ENCODE measurements at regions not wholly inside any gene's neighbourhood (a gene's known extent, or its start where the extent isn't known, plus 50 kb on each side); places are given as distances from the start of the nearest gene placed in this dataset.

DNA sequence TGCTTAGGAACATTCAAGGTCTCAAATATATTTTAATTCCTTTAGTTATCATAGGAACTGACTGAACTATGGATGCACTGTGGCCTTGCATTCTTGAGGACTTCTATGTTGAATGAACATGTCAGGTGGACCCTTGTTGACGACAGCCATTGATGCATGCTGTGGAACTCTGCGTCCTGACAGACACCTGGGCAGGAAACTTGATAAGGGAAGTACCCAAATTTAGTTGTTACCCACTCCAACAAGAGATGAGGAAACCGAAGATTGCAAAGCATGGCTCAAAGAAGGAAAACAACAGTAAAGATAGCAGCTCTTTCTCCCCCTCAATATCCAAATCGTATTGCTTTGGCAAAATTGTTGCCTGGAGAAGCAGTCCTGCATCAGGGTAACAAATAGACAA is 540.0 kb upstream of the NR3C2 start:
- Histone ChIP-seq H3K4me3 (ENCODE audit: low read depth, low read length) (no peak overlapping the region), H3K36me3 (ENCODE audit: control insufficient read depth in 2 of 2, insufficient read depth in 1 of 2, low read length in 2 of 2) (no peaks in the 10 kb centered on the region), H3K4me1 (ENCODE audit: control insufficient read depth, insufficient read depth, low read length) (no peaks in the 10 kb centered on the region), H3K27ac (ENCODE audit: extremely low read depth, low read depth, low read length) (no peak overlapping the region), H3K9me3 (ENCODE audit: control insufficient read depth, insufficient read depth, low read depth, low read length) (no peaks in the 10 kb centered on the region)
- TF ChIP-seq ZNF596 (tag by site-specific recombination; IDR thresholded peaks at IDR 0.05) (no peak), ZNF174 (tag by site-specific recombination; IDR thresholded peaks at IDR 0.05) (no peak), ZSCAN23 (tag by site-specific recombination; IDR thresholded peaks at IDR 0.05) (no peak), ZBTB20 (tag by site-specific recombination; IDR thresholded peaks at IDR 0.05) (no peak), KLF7 (tag by site-specific recombination; IDR thresholded peaks at IDR 0.05; ENCODE audit: borderline replicate concordance) (no peak), SALL2 (tag by site-specific recombination; IDR thresholded peaks at IDR 0.05; ENCODE audit: borderline replicate concordance) (no peak), ZNF701 (tag by site-specific recombination; IDR thresholded peaks at IDR 0.05) (no peak)
- TF ChIP-seq, protein P1, sequence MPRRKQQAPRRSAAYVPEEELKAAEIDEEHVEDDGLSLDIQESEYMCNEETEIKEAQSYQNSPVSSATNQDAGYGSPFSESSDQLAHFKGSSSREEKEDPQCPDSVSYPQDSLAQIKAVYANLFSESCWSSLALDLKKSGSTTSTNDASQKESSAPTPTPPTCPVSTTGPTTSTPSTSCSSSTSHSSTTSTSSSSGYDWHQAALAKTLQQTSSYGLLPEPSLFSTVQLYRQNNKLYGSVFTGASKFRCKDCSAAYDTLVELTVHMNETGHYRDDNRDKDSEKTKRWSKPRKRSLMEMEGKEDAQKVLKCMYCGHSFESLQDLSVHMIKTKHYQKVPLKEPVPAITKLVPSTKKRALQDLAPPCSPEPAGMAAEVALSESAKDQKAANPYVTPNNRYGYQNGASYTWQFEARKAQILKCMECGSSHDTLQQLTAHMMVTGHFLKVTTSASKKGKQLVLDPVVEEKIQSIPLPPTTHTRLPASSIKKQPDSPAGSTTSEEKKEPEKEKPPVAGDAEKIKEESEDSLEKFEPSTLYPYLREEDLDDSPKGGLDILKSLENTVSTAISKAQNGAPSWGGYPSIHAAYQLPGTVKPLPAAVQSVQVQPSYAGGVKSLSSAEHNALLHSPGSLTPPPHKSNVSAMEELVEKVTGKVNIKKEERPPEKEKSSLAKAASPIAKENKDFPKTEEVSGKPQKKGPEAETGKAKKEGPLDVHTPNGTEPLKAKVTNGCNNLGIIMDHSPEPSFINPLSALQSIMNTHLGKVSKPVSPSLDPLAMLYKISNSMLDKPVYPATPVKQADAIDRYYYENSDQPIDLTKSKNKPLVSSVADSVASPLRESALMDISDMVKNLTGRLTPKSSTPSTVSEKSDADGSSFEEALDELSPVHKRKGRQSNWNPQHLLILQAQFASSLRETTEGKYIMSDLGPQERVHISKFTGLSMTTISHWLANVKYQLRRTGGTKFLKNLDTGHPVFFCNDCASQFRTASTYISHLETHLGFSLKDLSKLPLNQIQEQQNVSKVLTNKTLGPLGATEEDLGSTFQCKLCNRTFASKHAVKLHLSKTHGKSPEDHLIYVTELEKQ (tag by site-specific recombination; IDR thresholded peaks at IDR 0.05; ENCODE audit: borderline replicate concordance), result no peak
- TF ChIP-seq, protein P2, sequence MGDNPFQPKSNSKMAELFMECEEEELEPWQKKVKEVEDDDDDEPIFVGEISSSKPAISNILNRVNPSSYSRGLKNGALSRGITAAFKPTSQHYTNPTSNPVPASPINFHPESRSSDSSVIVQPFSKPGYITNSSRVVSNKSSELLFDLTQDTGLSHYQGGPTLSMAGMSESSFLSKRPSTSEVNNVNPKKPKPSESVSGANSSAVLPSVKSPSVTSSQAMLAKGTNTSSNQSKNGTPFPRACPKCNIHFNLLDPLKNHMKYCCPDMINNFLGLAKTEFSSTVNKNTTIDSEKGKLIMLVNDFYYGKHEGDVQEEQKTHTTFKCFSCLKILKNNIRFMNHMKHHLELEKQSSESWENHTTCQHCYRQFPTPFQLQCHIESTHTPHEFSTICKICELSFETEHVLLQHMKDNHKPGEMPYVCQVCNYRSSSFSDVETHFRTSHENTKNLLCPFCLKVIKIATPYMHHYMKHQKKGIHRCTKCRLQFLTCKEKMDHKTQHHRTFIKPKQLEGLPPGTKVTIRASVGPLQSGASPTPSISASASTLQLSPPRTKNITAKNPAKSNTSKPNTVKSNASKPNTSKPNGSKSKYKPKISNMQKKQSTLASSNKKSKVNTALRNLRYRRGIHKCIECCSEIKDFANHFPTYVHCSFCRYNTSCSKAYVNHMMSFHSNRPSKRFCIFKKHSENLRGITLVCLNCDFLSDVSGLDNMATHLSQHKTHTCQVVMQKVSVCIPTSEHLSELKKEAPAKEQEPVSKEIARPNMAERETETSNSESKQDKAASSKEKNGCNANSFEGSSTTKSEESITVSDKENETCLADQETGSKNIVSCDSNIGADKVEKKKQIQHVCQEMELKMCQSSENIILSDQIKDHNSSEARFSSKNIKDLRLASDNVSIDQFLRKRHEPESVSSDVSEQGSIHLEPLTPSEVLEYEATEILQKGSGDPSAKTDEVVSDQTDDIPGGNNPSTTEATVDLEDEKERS (tag by site-specific recombination; IDR thresholded peaks at IDR 0.05), result no peak
- TF ChIP-seq, protein P3, sequence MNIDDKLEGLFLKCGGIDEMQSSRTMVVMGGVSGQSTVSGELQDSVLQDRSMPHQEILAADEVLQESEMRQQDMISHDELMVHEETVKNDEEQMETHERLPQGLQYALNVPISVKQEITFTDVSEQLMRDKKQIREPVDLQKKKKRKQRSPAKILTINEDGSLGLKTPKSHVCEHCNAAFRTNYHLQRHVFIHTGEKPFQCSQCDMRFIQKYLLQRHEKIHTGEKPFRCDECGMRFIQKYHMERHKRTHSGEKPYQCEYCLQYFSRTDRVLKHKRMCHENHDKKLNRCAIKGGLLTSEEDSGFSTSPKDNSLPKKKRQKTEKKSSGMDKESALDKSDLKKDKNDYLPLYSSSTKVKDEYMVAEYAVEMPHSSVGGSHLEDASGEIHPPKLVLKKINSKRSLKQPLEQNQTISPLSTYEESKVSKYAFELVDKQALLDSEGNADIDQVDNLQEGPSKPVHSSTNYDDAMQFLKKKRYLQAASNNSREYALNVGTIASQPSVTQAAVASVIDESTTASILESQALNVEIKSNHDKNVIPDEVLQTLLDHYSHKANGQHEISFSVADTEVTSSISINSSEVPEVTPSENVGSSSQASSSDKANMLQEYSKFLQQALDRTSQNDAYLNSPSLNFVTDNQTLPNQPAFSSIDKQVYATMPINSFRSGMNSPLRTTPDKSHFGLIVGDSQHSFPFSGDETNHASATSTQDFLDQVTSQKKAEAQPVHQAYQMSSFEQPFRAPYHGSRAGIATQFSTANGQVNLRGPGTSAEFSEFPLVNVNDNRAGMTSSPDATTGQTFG (tag by site-specific recombination; IDR thresholded peaks at IDR 0.05; ENCODE audit: borderline replicate concordance), result no peak
- TF ChIP-seq, protein P4, sequence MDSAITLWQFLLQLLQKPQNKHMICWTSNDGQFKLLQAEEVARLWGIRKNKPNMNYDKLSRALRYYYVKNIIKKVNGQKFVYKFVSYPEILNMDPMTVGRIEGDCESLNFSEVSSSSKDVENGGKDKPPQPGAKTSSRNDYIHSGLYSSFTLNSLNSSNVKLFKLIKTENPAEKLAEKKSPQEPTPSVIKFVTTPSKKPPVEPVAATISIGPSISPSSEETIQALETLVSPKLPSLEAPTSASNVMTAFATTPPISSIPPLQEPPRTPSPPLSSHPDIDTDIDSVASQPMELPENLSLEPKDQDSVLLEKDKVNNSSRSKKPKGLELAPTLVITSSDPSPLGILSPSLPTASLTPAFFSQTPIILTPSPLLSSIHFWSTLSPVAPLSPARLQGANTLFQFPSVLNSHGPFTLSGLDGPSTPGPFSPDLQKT (IDR thresholded peaks at IDR 0.05; ENCODE audit: borderline replicate concordance, low read depth, low read length), result no peak
- CTCF ChIA-PET, result no interaction called here
- POLR2A ChIA-PET, result no interaction called here

DNA sequence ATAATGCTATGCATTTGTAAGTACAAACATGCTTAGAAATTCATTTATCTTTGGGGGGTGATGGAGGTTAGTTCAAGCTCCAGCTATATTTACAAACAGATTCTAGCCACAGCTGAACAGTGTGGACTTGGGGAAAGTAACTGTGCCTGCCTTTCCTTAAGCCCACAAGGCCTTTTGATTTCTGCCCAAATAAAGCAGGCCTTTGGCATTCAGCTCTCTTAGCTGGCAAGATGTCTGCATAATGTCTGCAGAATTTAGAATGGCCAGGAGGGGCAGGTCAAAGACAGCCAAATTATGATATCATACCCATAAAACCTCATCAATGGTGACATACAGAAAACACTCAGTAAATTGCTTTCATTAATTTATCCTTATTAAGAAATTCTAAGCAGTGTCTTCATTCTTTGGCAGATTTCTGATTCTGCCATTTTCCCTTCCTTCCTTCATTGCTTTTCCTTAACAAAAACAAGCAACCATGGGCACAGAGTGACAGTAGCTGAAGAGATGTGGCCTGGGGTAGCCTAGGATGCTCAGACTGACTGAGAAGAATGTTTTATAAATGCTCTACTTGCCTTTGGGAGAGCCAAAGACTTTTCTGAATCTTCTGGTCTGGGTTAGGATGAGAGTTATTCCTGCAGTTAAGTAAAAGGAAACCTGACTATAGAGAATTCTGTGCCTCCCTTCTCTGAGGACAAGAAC is 538.7 kb upstream of the NR3C2 start:
- no peak overlapping the region for H3K4me3 ChIP-seq (ENCODE audit: low read depth, low read length)
- no peaks in the 10 kb centered on the region for H3K4me1 ChIP-seq (ENCODE audit: control insufficient read depth, insufficient read depth, low read length)
- POLR2A ChIA-PET, result no interaction called here
- H3K27ac ChIP-seq (ENCODE audit: extremely low read depth, low read depth, low read length), result no peak overlapping the region
- CTCF ChIA-PET, result no interaction called here
- TF ChIP-seq KLF16 (tag by site-specific recombination; IDR thresholded peaks at IDR 0.05) (no peak), ZNF768 (tag by site-specific recombination; IDR thresholded peaks at IDR 0.05) (no peak), YY1 (tag by site-specific recombination; IDR thresholded peaks at IDR 0.05) (no peak), ZNF112 (tag by site-specific recombination; IDR thresholded peaks at IDR 0.05) (no peak), BCL11B (tag by site-specific recombination; IDR thresholded peaks at IDR 0.05; ENCODE audit: low read depth) (no peak), ZNF155 (tag by site-specific recombination; IDR thresholded peaks at IDR 0.05) (no peak), MZF1 (tag by site-specific recombination; IDR thresholded peaks at IDR 0.05; ENCODE audit: borderline replicate concordance) (no peak), SCRT1 (tag by site-specific recombination; IDR thresholded peaks at IDR 0.05; ENCODE audit: borderline replicate concordance) (no peak)
- TF ChIP-seq, protein P5, sequence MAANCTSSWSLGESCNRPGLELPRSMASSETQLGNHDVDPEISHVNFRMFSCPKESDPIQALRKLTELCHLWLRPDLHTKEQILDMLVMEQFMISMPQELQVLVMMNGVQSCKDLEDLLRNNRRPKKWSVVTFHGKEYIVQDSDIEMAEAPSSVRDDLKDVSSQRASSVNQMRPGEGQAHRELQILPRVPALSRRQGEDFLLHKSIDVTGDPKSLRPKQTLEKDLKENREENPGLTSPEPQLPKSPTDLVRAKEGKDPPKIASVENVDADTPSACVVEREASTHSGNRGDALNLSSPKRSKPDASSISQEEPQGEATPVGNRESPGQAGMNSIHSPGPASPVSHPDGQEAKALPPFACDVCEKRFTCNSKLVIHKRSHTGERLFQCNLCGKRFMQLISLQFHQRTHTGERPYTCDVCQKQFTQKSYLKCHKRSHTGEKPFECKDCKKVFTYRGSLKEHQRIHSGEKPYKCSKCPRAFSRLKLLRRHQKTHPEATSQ (tag by site-specific recombination; IDR thresholded peaks at IDR 0.05), result no peak
- no peaks in the 10 kb centered on the region for H3K36me3 ChIP-seq (ENCODE audit: control insufficient read depth in 2 of 2, insufficient read depth in 1 of 2, low read length in 2 of 2)
- no peaks in the 10 kb centered on the region for H3K9me3 ChIP-seq (ENCODE audit: control insufficient read depth, insufficient read depth, low read depth, low read length)
